ENCODE measurements at regions not wholly inside any gene's neighbourhood (a gene's known extent, or its start where the extent isn't known, plus 50 kb on each side); places are given as distances from the start of the nearest gene placed in this dataset.

DNA sequence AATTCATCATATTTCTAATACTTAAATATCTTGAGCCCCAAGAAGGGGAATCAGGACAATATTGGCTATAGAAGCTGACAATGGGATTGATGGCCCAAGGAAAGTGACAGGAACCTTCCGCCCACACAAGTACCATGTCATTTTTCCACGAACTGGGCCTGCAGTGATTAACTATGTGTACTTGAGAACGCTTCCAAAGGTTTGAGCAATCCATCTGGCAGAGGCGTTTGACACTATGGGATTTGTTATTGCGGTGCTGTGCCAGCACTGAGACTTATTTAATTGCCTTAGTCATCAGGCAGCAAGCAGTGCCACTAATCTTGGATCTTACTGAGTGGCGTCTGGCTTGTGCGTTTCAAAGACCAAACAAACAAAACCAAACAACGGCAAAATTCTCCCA, 135.6 kb upstream of the UST start:
- FAIRE-seq (no peak), DNase-seq (ENCODE audit: low read depth in 1 of 2, low spot score in 1 of 2) (no peak), ATAC-seq (no peak)
- Histone ChIP-seq H3K4me2 (no peak overlapping the region), H3K27ac (no peak overlapping the region), H3K9me3 (no peaks in the 10 kb centered on the region), H3K4me1 (no peaks in the 10 kb centered on the region), H3K4me3 (no peak overlapping the region)
- TF ChIP-seq POLR2A (IDR thresholded peaks at IDR 0.05; ENCODE audit: low read length) (no peak), RNF2 (IDR thresholded peaks at IDR 0.05; ENCODE audit: borderline replicate concordance, low read depth) (no peak), HMGXB4 (CRISPR knock-in tag; IDR thresholded peaks at IDR 0.05; ENCODE audit: borderline replicate concordance) (no peak), SMC3 (IDR thresholded peaks at IDR 0.05) (no peak), CHD2 (IDR thresholded peaks at IDR 0.05; ENCODE audit: low read length, partially characterized antibody) (no peak)
- TF ChIP-seq, protein P1, sequence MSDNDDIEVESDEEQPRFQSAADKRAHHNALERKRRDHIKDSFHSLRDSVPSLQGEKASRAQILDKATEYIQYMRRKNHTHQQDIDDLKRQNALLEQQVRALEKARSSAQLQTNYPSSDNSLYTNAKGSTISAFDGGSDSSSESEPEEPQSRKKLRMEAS (IDR thresholded peaks at IDR 0.05), result no peak
- 27% methylated on average over 8 of the region's 8 CpGs for WGBS (ENCODE audit: missing lambda C conversion rate)
- CTCF ChIA-PET, result interaction anchor here (0.6 kb wide), 1 partner anchor 11 kb away, joined by 3 read pairs; no protein-coding TSS in a partner anchor
- POLR2A ChIA-PET, result no interaction called here

GRCh38 chr6:148612043-148612442, 134.8 kb upstream of the UST start:
- Histone ChIP-seq H3K4me3 (no peak overlapping the region), H3K4me2 (no peak overlapping the region), H3K27ac (no peak overlapping the region), H3K4me1 (no peaks in the 10 kb centered on the region), H3K9me3 (no peaks in the 10 kb centered on the region)
- WGBS (ENCODE audit: missing lambda C conversion rate), result 30% methylated on average over 1 of the region's 1 CpG
- POLR2A ChIA-PET, result no interaction called here
- TF ChIP-seq HOXB5 (CRISPR knock-in tag; IDR thresholded peaks at IDR 0.05) (no peak), TP53 (CRISPR knock-in tag; IDR thresholded peaks at IDR 0.05) (no peak), ESRRA (IDR thresholded peaks at IDR 0.05; ENCODE audit: borderline replicate concordance, low read length) (no peak), E2F6 (IDR thresholded peaks at IDR 0.05; ENCODE audit: borderline replicate concordance, low read depth) (no peak), POLR2A (IDR thresholded peaks at IDR 0.05; ENCODE audit: low read length) (no peak), FOSL2 (IDR thresholded peaks at IDR 0.05) (no peak), FOSL2 (CRISPR knock-in tag; IDR thresholded peaks at IDR 0.05) (no peak), BCL3 (IDR thresholded peaks at IDR 0.05) (no peak), HDAC2 (IDR thresholded peaks at IDR 0.05) (no peak), ZFP36 (IDR thresholded peaks at IDR 0.05; ENCODE audit: borderline replicate concordance, partially characterized antibody) (no peak), MYC (IDR thresholded peaks at IDR 0.05; ENCODE audit: borderline replicate concordance, low read length) (no peak), CHD2 (IDR thresholded peaks at IDR 0.05; ENCODE audit: low read length, partially characterized antibody) (no peak)
- DNase-seq (ENCODE audit: low read depth in 1 of 2, low spot score in 1 of 2) (no peak), FAIRE-seq (no peak), ATAC-seq (no peak)
- CTCF ChIA-PET, result no interaction called here

DNA sequence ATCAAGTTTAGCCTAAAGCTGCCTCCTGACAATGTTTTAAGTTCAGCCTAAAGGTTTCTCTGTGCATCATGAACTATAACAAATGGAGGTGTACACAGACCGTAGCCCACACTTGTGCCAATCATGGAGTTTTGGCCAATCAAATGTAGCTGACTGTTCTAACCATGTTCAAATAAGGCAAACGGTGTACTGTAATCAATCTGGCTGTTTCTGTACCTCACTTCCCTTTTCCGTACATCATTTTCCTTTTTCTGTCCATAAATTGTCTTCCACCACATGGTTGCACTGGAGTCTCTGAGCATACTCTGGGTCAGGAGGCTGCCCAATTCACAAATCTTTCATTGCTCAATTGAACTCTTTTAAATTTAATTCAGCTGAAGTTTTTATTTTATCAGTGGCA, 132.2 kb upstream of the UST start:
- DNase-seq (ENCODE audit: low read depth in 1 of 2, low spot score in 1 of 2), result no peak
- no peak for ATAC-seq
- ChIA-PET CTCF (no interaction called here), POLR2A (no interaction called here)
- Histone ChIP-seq H3K9me3 (no peaks in the 10 kb centered on the region), H3K27ac (no peak overlapping the region), H3K4me2 (no peak overlapping the region), H3K4me3 (no peak overlapping the region), H3K4me1 (no peaks in the 10 kb centered on the region)
- FAIRE-seq, result no peak
- WGBS (ENCODE audit: missing lambda C conversion rate), result 32% methylated on average over 3 of the region's 3 CpGs
- TF ChIP-seq HMGXB4 (CRISPR knock-in tag; IDR thresholded peaks at IDR 0.05; ENCODE audit: borderline replicate concordance) (no peak), PBX3 (IDR thresholded peaks at IDR 0.05) (no peak), BCL3 (IDR thresholded peaks at IDR 0.05) (no peak), RFX5 (IDR thresholded peaks at IDR 0.05) (no peak), BHLHE40 (IDR thresholded peaks at IDR 0.05; ENCODE audit: low read depth, low read length) (no peak), HDAC2 (IDR thresholded peaks at IDR 0.05) (no peak)
- TF ChIP-seq, protein P1 (IDR thresholded peaks at IDR 0.05), result no peak

Data from A549 (cell line).